WTC11 (cell line): ENCODE measurements at regions not wholly inside any gene's neighbourhood (a gene's known extent, or its start where the extent isn't known, plus 50 kb on each side); places are given as distances from the start of the nearest gene placed in this dataset.

Source experiments
- ATAC-seq: fragments of 200-7000 bp; cut with Tn5 transposase; 2 replicates; pipeline ENCODE4 v1.10.0; 2021; ENCODE audit warnings: mild to moderate bottlenecking, moderate library complexity
- CTCF ChIA-PET: fragments of 300-600 bp; sonication (Branson Sonifier 250); formaldehyde crosslinking; loops from one replicate; lab custom pipeline; 2021; ENCODE audit warnings: antibody characterized with exemption; lab: Charles Lee
- POLR2A ChIA-PET: fragments of 350-600 bp; sonication (Branson Sonifier 250); formaldehyde crosslinking; loops from one replicate; lab custom pipeline; 2021; ENCODE audit warnings: antibody characterized with exemption; lab: Charles Lee
- DNase-seq: peaks from one replicate; pipeline ENCODE4 v3.0.0; 2021; ENCODE audit warnings: low spot score
- H3K27ac Mint-ChIP-seq: 2 replicates; pipeline ENCODE4 v1.8.0; 2021; ENCODE audit warnings: mixed read lengths
- H3K27me3 Mint-ChIP-seq: 2 replicates; pipeline ENCODE4 v1.8.0; 2021; ENCODE audit warnings: low read depth, mild to moderate bottlenecking, moderate library complexity, mixed read lengths
- H3K36me3 Mint-ChIP-seq: 2 replicates; pipeline ENCODE4 v1.8.0; 2021; ENCODE audit warnings: mixed read lengths
- H3K4me1 Mint-ChIP-seq: 2 replicates; pipeline ENCODE4 v1.8.0; 2022; ENCODE audit warnings: mixed read lengths
- H3K4me3 Mint-ChIP-seq: 2 replicates; pipeline ENCODE4 v1.8.0; 2021; ENCODE audit warnings: mild to moderate bottlenecking, moderate library complexity, mixed read lengths
- H3K9me3 Mint-ChIP-seq: 2 replicates; pipeline ENCODE4 v1.8.0; 2021; ENCODE audit warnings: mixed read lengths
- ATF1 ChIP-seq: sonication (generic); formaldehyde crosslinking; IDR thresholded peaks from 2 replicates; pipeline ENCODE4 v1.8.1; 2023; ENCODE audit warnings: mild to moderate bottlenecking, moderate library complexity, missing genetic modification reagents
- CREM ChIP-seq: sonication (generic); formaldehyde crosslinking; IDR thresholded peaks from 2 replicates; pipeline ENCODE4 v1.8.1; 2022; ENCODE audit warnings: mild to moderate bottlenecking, missing genetic modification reagents, moderate library complexity
- CTCF ChIP-seq: fragments of 200-600 bp; IDR thresholded peaks from 2 replicates; pipeline ENCODE4 v1.8.0; 2022; ENCODE audit warnings: antibody characterized with exemption
- E2F1 ChIP-seq: sonication (generic); formaldehyde crosslinking; IDR thresholded peaks from 2 replicates; pipeline ENCODE4 v1.8.0; 2022; ENCODE audit warnings: mild to moderate bottlenecking, missing genetic modification reagents
- E2F4 ChIP-seq: sonication (generic); formaldehyde crosslinking; IDR thresholded peaks from 2 replicates; pipeline ENCODE4 v1.8.1; 2022; ENCODE audit warnings: low read depth, mild to moderate bottlenecking, moderate library complexity, missing genetic modification reagents, borderline replicate concordance
- ETV6 ChIP-seq: sonication (generic); formaldehyde crosslinking; IDR thresholded peaks from 2 replicates; pipeline ENCODE4 v1.8.1; 2022; ENCODE audit warnings: mild to moderate bottlenecking, missing genetic modification reagents
- HMGA2 ChIP-seq: fragments of 250-450 bp; sonication (Bioruptor Pico); IDR thresholded peaks from 2 replicates; pipeline ENCODE4 v1.4.0; 2021; ENCODE audit warnings: mild to moderate bottlenecking, moderate library complexity
- IRF1 ChIP-seq: sonication (generic); formaldehyde crosslinking; IDR thresholded peaks from 2 replicates; pipeline ENCODE4 v1.8.0; 2023; ENCODE audit warnings: missing genetic modification reagents
- IRF2 ChIP-seq: sonication (generic); formaldehyde crosslinking; IDR thresholded peaks from 2 replicates; pipeline ENCODE4 v1.8.0; 2022; ENCODE audit warnings: low read depth, missing genetic modification reagents, borderline replicate concordance
- KAT7 ChIP-seq: sonication (generic); formaldehyde crosslinking; IDR thresholded peaks from 2 replicates; pipeline ENCODE4 v1.8.1; 2023; ENCODE audit warnings: missing genetic modification reagents, mild to moderate bottlenecking, borderline replicate concordance
- MAX ChIP-seq: sonication (generic); formaldehyde crosslinking; IDR thresholded peaks from 2 replicates; pipeline ENCODE4 v1.8.0; 2022; ENCODE audit warnings: mild to moderate bottlenecking, missing genetic modification reagents
- SMAD4 ChIP-seq: sonication (generic); formaldehyde crosslinking; IDR thresholded peaks from 2 replicates; pipeline ENCODE4 v1.8.0; 2022; ENCODE audit warnings: mild to moderate bottlenecking, missing genetic modification reagents
- USF1 ChIP-seq: sonication (generic); formaldehyde crosslinking; IDR thresholded peaks from 2 replicates; pipeline ENCODE4 v1.8.0; 2022; ENCODE audit warnings: mild to moderate bottlenecking, missing genetic modification reagents
- ZBTB21 ChIP-seq: sonication (generic); formaldehyde crosslinking; IDR thresholded peaks from 2 replicates; pipeline ENCODE4 v1.8.1; 2023; ENCODE audit warnings: mild to moderate bottlenecking, missing genetic modification reagents, borderline replicate concordance
- ZNF121 ChIP-seq: sonication (generic); formaldehyde crosslinking; IDR thresholded peaks from 2 replicates; pipeline ENCODE4 v1.8.0; 2023; ENCODE audit warnings: missing genetic modification reagents
- ZNF219 ChIP-seq: sonication (generic); formaldehyde crosslinking; IDR thresholded peaks from 2 replicates; pipeline ENCODE4 v1.8.0; 2023; ENCODE audit warnings: missing genetic modification reagents, mild to moderate bottlenecking, borderline replicate concordance
- ZNF532 ChIP-seq: fragments of 250-450 bp; sonication (Bioruptor Pico); IDR thresholded peaks from 2 replicates; pipeline ENCODE4 v1.9.0; 2021; ENCODE audit warnings: mild to moderate bottlenecking, borderline replicate concordance
- ZNF671 ChIP-seq: fragments of 250-450 bp; sonication (Bioruptor Pico); IDR thresholded peaks from 2 replicates; pipeline ENCODE4 v1.8.0; 2021; ENCODE audit warnings: mild to moderate bottlenecking
- ZSCAN18 ChIP-seq: fragments of 250-450 bp; sonication (Bioruptor Pico); IDR thresholded peaks from 2 replicates; pipeline ENCODE4 v2.1.2; 2022; ENCODE audit warnings: mild to moderate bottlenecking, moderate library complexity

GRCh38 chr9:29740518-29740917 is 2167.2 kb upstream of the C9orf72 start:
- TF ChIP-seq USF1 (CRISPR knock-in tag), result no peak
- no peak for TF ChIP-seq KAT7 (CRISPR knock-in tag)
- TF ChIP-seq ETV6, result no peak
- TF ChIP-seq ZNF532 (CRISPR knock-in tag), result no peak
- no peak for TF ChIP-seq ZNF671 (CRISPR knock-in tag)
- TF ChIP-seq ZBTB21, result no peak
- no peak for TF ChIP-seq MAX
- Mint-ChIP-seq H3K4me3 (no peak overlapping the region), H3K27ac (no peak overlapping the region), H3K36me3 (no peaks in the 10 kb centered on the region), H3K4me1 (no peaks in the 10 kb centered on the region), H3K27me3 (no peaks in the 10 kb centered on the region), H3K9me3 (peaks cover 8% of the 10 kb centered on the region; the same call in 1 of the 2 replicates)
- CTCF ChIA-PET, result no interaction called here
- POLR2A ChIA-PET, result no interaction called here
- DNase-seq, result no peak
- ATAC-seq, result no peak

- no peak for DNase-seq
- Mint-ChIP-seq H3K4me3 (no peak overlapping the region), H3K36me3 (no peaks in the 10 kb centered on the region), H3K4me1 (no peaks in the 10 kb centered on the region), H3K27ac (no peak overlapping the region), H3K9me3 (peaks cover 8% of the 10 kb centered on the region; the same call in 1 of the 2 replicates), H3K27me3 (no peaks in the 10 kb centered on the region)
- no peak for TF ChIP-seq IRF2 (CRISPR knock-in tag)
- TF ChIP-seq ZNF121 (CRISPR knock-in tag), result no peak
- TF ChIP-seq E2F4, result no peak
- no peak for TF ChIP-seq SMAD4 (CRISPR knock-in tag)
- no peak for TF ChIP-seq CTCF
- no peak for TF ChIP-seq USF1 (CRISPR knock-in tag)
- no peak for TF ChIP-seq ATF1
- CTCF ChIA-PET, result no interaction called here
- ATAC-seq, result no peak
- POLR2A ChIA-PET, result no interaction called here
Measured at GRCh38 chr9:29741169-29741568, 2167.9 kb upstream of the C9orf72 start.

- DNase-seq, result no peak
- CTCF ChIA-PET, result no interaction called here
- 0 out of 2 replicates have a peak, but pooled peaks cover 5% of the 10 kb centered on the region for H3K9me3 Mint-ChIP-seq
- no peaks in the 10 kb centered on the region for H3K36me3 Mint-ChIP-seq
- TF ChIP-seq HMGA2 (CRISPR knock-in tag) (no peak), USF1 (CRISPR knock-in tag) (no peak), E2F1 (no peak), IRF1 (CRISPR knock-in tag) (no peak), ZSCAN18 (no peak), ZNF219 (CRISPR knock-in tag) (no peak), CREM (no peak)
- TF ChIP-seq, all 79 proteins: peak for 0
- POLR2A ChIA-PET, result no interaction called here
- Mint-ChIP-seq H3K27me3 (no peaks in the 10 kb centered on the region), H3K27ac (no peak overlapping the region), H3K4me1 (no peaks in the 10 kb centered on the region), H3K4me3 (no peak overlapping the region)
- ATAC-seq, result no peak
Measured at GRCh38 chr9:29750062-29750461, 2176.8 kb upstream of the C9orf72 start.
